Left lung (tissue), 4 donors: ENCODE measurements at regions not wholly inside any gene's neighbourhood (a gene's known extent, or its start where the extent isn't known, plus 50 kb on each side); places are given as distances from the start of the nearest gene placed in this dataset.

Experiments
- ATAC-seq: fragments of 200-7000 bp; cut with Tn5 transposase; one replicate; pipeline ENCODE4 v1.9.1; 2020; ENCODE audit warnings: moderate library complexity
- DNase-seq, 4 donors: peaks; one replicate each; pipeline ENCODE4 v3.0.0-alpha.2; 2013 to 2020
- H3K27ac ChIP-seq, 2 donors: fragments of 200-600 bp; sonication (generic) in 1 of 2; one replicate each; pipeline versions ENCODE4 v1.5.0 to v1.8.0; 2020 to 2021
- H3K27me3 ChIP-seq, 2 donors: fragments of 200-600 bp; sonication (generic) in 1 of 2; one replicate each; pipeline versions ENCODE4 v1.5.0 to v1.8.0; 2020 to 2021
- H3K36me3 ChIP-seq, 2 donors: fragments of 200-600 bp; sonication (generic) in 1 of 2; one replicate each; pipeline versions ENCODE4 v1.5.0 to v1.8.0; 2020 to 2021
- H3K4me1 ChIP-seq, 2 donors: fragments of 200-600 bp; one replicate each; pipeline ENCODE4 v1.8.0; 2021
- H3K4me3 ChIP-seq, 2 donors: fragments of 200-600 bp; sonication (generic) in 1 of 2; one replicate each; pipeline versions ENCODE4 v1.5.0 to v1.8.0; 2020 to 2021; ENCODE audit warnings: mild to moderate bottlenecking in 1 of 2
- H3K9me3 ChIP-seq, 2 donors: fragments of 200-600 bp; sonication (generic) in 1 of 2; one replicate each; pipeline versions ENCODE4 v1.5.0 to v1.8.0; 2020 to 2021
- intact Hi-C, 2 donors: fragments of 100-400 bp; cut with DNase I; formaldehyde crosslinking; loops; one replicate each; pipeline versions ENCODE4 v1.11.2 to v1.14.2; 2022
- TF ChIP-seq, protein P1 (sequence below), 2 donors: fragments of 200-600 bp; sonication (generic) in 1 of 2; IDR thresholded peaks; one replicate each; pipeline versions ENCODE4 v1.5.0 to v1.8.0; 2021; ENCODE audit warnings: antibody characterized with exemption in 2 of 2
- donor health status: DM: no; HTN: yes; CAD: no.
- donor health status: DM: no; HTN: no; CAD: no.

- Histone ChIP-seq H3K4me1 (no peaks in the 10 kb centered on the region), H3K4me3 (no peak overlapping the region), H3K27me3 (no peaks in the 10 kb centered on the region), H3K9me3 (peaks cover 0 to 16% of the 10 kb centered on the region in 2 donors), H3K27ac (no peak overlapping the region), H3K36me3 (no peaks in the 10 kb centered on the region)
- no peak for ATAC-seq
- DNase-seq: no peak
- intact Hi-C loops: no loop called here
- TF ChIP-seq, protein P1, sequence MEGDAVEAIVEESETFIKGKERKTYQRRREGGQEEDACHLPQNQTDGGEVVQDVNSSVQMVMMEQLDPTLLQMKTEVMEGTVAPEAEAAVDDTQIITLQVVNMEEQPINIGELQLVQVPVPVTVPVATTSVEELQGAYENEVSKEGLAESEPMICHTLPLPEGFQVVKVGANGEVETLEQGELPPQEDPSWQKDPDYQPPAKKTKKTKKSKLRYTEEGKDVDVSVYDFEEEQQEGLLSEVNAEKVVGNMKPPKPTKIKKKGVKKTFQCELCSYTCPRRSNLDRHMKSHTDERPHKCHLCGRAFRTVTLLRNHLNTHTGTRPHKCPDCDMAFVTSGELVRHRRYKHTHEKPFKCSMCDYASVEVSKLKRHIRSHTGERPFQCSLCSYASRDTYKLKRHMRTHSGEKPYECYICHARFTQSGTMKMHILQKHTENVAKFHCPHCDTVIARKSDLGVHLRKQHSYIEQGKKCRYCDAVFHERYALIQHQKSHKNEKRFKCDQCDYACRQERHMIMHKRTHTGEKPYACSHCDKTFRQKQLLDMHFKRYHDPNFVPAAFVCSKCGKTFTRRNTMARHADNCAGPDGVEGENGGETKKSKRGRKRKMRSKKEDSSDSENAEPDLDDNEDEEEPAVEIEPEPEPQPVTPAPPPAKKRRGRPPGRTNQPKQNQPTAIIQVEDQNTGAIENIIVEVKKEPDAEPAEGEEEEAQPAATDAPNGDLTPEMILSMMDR (IDR thresholded peaks at IDR 0.05): no peak
Measured at GRCh38 chr16:9687737-9688319, 494.4 kb downstream of the GRIN2A start.

DNA sequence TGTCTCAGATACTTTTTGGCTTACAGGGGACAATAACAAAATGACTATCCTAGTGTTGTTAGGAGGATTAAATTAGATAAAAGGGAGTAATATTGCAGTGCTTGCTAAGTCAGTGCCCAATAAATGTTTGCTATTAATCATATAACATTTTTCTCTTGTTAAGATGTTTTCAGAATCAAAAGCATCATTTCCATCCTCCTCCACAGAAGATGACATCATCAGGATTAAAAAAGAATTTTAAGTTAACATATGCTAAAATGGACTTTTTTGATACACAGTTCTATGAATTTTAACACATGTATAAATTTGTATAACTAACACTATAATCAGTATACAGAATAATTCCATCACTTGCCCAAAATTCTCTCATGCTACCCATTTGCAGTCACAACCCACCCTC is 492.6 kb downstream of the GRIN2A start:
- no peak for DNase-seq
- Histone ChIP-seq H3K36me3 (no peaks in the 10 kb centered on the region), H3K27ac (no peak overlapping the region), H3K4me3 (no peak overlapping the region), H3K27me3 (no peaks in the 10 kb centered on the region), H3K4me1 (no peaks in the 10 kb centered on the region), H3K9me3 (peaks cover 0 to 2% of the 10 kb centered on the region in 2 donors)
- ATAC-seq: no peak
- intact Hi-C loops: no loop called here
- TF ChIP-seq, protein P1 (IDR thresholded peaks at IDR 0.05): no peak

GRCh38 chr16:9695152-9695551 is 487.1 kb downstream of the GRIN2A start:
- no peak for ATAC-seq
- Histone ChIP-seq H3K36me3 (no peaks in the 10 kb centered on the region), H3K4me1 (no peaks in the 10 kb centered on the region), H3K4me3 (no peak overlapping the region), H3K27me3 (no peaks in the 10 kb centered on the region), H3K9me3 (no peaks in the 10 kb centered on the region), H3K27ac (no peak overlapping the region)
- TF ChIP-seq, protein P1 (IDR thresholded peaks at IDR 0.05): no peak
- no peak for DNase-seq
- intact Hi-C loops: no loop called here
